GM18868 (cell line): ENCODE measurements at regions not wholly inside any gene's neighbourhood (a gene's known extent, or its start where the extent isn't known, plus 50 kb on each side); places are given as distances from the start of the nearest gene placed in this dataset.
"Not testable (repeated sequence)": the region's sequence is repeated elsewhere in the genome, so short reads cannot be mapped to it uniquely, and the experiment has no call there.

Experiments
- ATAC-seq: cut with Tn5 transposase; IDR thresholded peaks from one replicate; pipeline ENCODE4 v1.9.1; 2021; ENCODE audit warnings: mild to moderate bottlenecking, moderate library complexity; ENCODE audit not compliant: unreplicated experiment

DNA sequence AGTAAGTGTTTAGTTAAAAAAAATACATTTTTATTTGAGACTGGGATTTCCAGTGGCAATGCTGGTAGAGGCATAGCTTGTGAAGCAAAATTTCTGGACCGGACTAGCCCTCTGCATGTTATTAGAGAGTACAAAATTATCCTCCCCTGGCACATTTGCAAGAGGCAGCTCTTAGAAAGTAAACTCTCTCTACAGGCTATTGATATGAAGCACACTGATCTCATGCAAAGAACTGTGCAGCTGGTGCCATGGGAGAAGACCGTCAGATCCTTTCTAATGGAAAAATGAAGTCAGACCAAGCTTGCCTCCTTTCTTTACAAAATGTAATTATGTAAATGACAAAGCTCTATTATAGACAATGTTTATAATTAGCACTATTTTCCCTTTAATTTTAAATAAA, 2717.2 kb downstream of the PCDH7 start:
- ATAC-seq: no peak

DNA sequence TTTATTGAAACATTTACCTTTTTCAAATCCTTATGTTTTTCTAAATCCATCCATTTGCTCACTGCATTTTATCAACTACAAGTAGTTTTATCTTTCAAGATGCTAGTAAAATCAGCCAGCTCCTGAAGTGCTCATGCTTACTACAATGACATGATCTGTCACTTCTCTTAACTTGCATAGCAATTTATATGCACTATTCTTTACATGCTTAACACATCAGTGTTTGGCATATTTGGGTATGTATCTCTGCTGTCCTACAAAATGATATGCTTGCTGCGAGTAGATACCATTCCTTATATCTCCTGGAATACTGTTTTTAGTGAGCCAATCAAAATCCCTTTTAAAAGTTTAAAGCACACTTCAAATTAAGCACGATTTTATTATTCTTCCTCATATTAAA, 2726.8 kb downstream of the PCDH7 start:
- ATAC-seq: no peak

DNA sequence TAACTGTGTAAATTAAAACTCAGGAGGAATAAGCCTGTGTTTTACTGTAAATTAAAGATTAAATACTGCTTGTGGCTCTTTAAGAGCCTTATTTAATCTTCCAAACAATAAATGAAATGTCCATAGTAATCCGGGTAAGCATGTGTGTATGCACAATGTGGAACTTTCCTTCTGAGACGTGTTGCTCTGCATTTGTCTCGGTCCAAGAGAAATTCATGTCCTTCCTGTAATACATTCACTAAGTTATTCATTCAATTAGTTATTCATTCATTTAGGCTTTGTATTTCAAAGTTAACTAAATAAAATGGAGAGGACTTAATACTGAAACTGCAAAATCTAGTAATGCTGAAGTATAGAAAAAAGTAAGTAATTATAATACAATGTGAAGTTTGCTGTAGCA, 2728.8 kb downstream of the PCDH7 start:
- no peak for ATAC-seq

DNA sequence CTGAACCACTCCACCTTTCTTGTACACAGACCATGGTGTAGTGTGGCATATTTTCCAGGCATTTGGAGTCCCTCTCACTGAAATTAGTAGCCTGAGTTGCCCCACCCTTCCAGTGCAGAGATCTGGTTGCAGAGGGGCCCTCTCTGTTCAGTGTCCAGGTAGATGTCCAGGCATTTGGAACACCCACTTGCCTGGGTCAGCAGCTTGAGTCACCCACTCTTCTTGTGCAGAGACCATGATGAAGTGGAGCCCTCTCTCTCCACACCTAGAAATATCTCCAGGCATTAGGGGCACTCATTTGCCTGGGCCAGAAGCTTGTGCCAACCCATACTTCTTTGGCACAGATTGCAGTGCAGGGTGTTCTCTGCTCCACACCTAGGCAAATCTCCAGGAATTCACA, 2733.3 kb downstream of the PCDH7 start:
- no peak for ATAC-seq

DNA sequence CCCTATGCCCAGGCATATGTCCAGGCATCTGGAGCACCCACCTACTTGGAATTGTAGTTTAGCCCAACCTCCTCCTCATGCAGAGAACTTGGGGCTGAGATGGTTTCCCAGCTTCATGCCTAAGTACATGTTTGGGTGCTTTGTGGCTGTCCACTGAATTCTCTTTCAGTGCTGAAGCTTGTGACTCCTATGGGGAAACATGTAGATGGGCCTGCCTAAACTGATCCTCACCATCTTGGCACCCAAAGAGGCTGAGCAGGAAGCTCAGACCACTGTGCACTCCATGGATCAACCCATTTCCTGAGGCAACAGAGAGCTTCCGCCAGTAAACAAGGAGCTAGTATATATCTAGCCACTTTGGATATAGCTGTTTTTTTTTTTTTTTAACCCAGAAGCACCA, 2733.7 kb downstream of the PCDH7 start:
- ATAC-seq: no peak

DNA sequence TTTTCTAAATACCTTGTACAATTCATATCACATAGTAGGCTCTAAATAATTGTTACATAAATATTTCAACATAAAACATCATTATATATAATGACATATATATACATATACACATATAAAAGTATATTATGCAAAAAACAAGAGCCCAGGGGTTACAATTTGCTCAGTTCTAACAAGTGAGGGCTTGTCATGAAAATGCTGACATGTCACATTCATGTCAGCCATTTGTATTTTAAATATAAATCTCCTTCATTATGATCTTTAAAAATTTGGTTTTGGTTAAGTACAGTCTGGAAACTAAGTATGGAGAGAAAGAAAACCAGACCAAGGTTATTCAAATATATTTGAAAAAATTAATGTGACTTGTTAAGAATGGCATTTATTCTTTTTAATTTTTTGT, 2745.4 kb downstream of the PCDH7 start:
- ATAC-seq: no peak

DNA sequence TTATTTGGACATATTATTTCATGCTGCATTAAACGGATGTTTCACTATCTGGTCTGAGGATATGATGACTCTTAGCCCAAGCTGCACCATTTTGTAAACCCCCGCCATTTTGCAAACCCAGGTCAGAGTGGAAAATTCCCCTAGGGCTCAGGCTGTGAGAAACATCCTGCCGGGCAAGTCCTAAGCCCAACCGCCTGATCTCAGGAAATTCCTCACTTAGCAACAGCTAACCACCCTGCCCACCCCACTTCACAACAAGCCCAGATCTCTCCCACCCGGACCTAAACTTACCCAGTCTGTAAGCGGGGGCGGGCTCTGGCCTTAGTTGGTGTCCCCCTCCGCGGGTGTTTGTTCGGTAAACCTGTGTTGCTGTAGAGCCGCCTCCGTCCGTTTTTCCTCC, 2747.1 kb downstream of the PCDH7 start:
- ATAC-seq: no peak

DNA sequence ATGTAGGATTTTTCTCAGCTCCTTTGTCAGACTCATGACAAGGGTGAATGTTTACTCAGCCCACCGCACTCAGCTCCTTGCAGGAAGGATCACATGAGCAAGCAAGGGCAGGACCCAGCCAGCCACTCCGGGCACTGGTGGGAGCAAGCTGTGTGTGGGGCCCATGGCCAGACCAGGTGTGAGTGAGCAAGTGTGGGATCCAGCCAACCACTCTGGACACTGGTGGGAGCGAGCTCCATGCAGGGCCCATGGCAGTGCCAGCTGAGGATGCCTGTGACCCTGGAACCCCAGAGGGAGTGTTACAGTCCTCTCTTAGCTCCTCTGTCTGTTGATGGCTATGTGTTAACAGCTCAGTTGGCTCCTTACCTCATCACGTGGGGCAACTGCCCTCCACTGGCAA, 2750.6 kb downstream of the PCDH7 start:
- ATAC-seq: no peak

DNA sequence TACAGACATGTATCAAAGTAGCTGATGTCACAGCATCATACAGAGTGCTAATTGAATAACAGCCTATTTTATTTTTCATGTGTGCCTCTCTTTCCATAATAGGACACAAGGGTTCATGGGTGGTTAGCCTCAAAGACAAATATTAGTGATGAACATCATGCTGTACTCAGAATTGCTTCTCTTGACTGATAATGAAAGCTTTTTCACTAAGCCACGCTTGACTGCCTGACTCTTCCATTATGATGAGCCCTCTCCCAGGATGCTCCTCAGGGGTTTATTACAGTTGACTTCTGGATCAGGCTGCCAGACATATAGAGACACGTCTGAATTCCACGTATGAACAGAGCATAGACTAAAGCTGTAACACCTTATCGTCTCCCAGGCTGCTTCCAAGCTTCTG, 2757.5 kb downstream of the PCDH7 start:
- no peak for ATAC-seq

DNA sequence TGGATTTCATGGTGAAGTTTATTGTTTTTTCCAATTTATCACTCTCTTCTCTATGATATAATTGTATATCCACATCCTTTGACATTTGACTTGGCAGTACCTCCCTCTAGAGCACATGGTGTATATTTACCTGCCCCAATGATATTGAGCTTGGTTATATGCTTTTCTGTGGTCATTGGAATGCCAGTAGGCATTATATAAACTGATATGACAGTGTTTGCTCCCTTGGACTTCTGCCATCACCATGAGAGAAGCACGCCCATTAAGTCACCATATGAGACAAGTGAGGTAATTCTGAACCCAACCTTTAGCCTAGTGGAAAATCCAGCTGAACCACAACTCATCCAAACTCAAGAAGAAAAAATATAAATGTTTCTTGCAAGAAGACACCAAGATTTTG, 2761.5 kb downstream of the ARAP2 start:
- ATAC-seq: no peak

DNA sequence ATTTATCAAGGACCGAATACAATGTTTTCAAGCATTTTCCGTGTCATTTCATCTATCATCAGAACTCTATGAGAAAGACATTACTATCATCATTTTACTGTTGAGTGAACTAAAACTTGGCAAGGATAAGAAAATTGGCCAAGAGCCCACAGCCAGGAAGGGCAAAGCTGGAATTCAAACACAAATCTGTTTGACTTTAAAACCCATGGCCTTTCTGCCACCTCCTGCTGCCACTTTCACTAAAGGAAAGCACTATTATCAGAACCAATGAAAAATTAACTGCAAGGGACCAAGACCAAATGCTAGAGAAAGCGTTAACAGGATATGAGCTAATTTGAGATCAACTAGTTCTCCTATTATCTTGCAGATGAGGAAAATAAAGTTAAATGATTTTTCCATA, 2759.2 kb downstream of the ARAP2 start:
- ATAC-seq: no peak

DNA sequence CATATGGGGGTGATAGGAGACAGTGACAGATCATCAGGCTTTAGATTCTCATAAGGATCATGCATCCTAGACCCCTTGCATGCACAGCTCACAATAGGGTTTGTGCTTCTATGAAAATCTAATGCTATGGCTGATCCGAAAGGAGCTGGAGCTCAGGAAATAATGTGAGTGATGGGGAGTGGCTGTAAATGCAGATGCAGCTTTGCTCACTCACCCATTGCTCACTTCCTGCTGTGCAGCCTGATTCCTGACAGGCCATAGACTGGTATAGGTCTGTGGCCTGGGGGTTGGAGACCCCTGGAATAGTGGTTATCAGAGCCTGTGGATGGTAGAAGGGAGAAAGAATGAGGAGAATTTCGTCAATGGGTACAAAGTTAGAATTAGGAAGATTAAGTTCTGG, 2751.1 kb downstream of the ARAP2 start:
- no peak for ATAC-seq

DNA sequence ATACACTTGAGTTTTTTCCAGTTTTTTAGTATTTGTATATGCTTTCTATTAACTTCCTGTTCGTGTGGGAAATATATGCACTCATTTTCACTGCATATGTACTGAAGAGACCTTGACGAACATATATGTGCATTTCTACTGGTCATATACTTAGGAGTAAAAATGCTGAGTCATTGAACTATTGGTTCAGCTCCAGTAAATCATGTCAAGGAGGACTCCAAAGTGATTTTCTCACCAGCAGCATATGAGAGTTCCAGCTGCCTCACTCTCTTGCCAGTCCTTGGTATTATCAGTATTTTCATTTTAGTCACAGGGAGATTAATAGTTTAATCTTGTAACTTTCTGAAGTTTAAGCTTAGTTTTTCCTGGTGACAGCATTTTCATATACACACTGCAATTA, 2750.2 kb downstream of the ARAP2 start:
- ATAC-seq: no peak

DNA sequence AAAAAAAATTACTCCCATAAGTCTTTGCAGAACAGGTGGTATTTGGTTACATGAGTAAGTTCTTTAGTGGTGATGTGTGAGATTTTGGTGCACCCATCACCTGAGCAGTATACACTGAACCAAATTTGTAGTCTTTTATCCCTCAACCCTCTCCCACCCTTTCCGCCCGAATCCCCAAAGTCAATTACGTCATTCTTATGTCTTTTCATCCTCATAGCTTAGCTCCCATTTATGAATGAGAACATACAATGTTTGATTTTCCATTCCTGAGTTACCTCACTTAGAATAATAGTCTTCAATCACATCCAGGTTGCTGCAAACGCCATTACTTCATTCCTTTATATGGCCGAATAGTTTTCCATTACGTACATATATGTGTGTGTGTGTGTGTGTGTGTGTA, 2742.7 kb downstream of the ARAP2 start:
- ATAC-seq: not testable (repeated sequence)

DNA sequence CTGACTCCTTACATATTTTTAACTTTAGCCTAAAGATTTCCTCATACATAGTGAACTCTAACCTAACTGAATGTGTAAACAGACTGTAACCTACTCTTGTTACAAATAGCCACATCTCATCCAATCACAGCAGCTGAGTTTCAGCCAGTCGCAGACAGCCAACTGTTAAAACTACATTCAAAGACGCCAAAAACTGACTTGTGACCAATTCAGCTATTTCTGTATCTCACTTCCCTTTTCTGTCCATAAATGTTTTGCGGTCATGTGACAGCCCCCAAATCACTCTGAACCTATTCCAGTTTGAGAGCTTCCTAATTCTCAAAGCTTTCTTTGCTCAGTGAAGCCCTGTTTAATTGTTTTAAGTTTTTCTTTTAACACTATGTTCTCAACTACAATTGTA, 2731.9 kb downstream of the ARAP2 start:
- ATAC-seq: peak; percentile 89

DNA sequence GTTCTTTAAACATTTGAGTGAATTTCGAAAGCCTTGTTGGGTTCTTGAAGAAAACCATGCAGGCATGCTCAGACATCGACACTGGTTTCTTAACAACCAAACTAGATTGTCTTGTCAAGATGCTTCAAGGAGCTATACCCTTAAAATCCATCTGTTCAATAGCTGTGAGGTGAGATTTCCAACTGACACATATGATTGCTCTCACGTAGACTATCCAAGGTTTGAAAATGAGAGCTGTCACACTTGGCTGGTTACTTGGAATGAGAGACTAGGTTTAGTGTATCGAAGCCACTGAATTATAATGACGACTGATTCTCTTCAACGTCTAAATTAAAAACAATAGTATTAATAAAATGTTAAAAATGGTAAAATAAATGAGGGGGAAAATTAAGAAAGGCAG, 2725.5 kb downstream of the ARAP2 start:
- no peak for ATAC-seq

DNA sequence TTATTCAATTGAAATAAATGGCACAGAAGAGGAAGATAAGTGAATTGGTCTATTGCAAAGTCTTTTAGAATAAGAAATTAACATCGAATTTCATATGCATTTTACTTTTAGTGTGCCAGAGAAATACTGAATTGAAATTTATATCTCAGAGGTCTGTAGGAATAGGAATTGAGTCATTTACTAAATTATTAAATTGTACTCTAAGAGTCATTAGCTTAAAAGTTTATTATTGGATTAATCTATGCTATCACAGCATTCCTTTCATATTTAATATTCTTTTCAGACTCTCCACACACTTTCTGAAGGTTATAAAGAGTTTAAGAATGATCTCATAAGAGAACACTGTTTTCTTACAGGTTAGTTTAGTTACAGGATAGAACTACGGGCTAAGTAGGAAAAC, 2711.5 kb downstream of the ARAP2 start:
- no peak for ATAC-seq

DNA sequence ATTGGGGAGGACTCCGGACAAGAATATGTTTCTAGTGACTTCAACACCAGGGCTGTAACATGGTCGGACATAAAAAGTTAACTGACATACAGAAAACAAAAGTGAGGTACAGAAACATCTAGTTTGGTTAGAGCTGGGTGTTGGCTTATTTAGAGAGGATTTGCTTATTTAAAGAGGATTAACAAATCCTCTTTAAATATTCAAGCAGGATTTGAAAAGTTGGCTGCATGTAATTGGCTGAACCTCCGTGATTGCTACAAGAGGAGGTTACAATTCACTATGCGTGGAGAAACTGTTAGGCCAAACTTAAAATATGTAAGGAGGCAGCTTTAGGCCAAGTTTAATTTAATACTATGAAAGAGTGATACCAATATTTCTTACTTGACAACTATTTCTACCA, 2707.4 kb downstream of the ARAP2 start:
- ATAC-seq: no peak

DNA sequence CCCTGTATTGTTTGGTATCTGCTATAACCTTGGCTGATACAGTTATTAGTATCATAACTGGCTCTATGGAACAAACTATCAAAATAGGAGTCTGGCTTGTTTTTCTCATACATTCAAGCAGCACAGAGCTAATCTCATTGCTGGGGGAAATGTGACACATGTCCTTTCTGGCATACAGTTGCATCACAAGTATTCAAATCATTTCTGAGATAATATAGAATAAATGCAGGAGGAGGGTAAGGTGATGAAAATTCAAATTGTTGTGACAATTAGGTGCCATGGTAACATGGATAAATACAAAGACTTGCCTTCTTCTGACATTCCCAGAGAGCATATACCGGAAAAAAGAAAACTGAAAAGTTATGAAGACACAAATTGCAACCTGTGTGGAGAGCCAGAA, 2706.8 kb downstream of the ARAP2 start:
- no peak for ATAC-seq

DNA sequence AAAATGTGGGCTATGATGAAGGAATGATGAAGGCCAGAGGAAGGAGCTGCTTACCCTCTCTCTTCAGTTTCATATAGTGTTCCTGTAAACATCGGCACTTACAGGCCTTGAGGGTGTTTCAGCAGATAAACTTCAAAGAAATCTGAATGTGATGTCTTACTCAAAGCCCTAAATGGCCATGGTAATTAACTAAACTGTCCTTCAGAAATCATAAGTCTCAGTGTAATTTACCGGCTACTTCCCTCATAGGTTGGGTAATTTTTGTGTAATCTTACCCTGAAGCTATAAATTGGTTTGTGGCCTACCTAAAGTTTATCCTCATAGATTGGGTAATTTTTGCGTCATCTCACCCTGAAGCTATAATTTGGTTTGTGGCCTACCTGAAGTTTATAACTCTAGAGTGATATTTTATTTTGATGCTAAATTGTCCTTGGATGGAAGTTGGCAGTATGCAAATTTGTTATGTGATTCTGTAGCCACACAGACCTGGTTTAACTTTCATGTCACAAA, 2700.3 kb downstream of the ARAP2 start:
- no peak for ATAC-seq

DNA sequence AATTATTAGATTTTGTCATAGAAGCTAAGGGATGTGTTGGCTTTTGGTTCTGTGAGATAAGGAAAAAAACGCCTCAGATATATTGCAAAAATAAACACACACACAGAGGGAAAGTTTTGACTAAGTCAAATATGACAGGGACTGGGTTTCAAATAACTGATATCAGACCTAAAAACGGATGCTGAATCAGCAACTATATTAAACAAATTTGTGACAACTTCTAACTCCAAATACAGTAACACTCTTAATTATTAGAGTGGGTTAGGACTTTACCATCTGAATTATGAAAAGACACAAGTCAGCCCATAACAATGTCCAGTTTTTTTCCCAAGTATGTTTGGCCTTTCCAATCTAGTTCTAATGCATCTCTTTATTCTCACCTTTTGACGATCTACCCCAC, 2693.1 kb downstream of the ARAP2 start:
- ATAC-seq: no peak

DNA sequence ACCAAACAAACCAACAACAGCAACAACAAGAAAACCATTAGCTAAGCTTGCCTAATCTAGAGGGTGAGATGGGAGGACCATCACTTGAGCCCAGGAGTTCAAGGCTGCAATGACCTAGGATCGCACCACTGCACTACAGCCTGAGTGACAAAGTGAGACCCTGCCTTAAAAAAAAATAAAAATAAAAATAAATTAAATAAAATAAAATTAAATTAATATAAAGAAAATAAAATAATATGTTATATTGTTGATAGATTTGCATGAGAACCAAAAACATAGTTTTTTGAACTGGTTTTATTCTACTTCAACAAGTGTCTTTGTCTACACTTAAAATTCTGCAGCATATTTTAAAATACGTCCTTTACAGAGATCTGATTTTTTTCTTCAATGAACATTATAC, 2683.1 kb downstream of the ARAP2 start:
- no peak for ATAC-seq

DNA sequence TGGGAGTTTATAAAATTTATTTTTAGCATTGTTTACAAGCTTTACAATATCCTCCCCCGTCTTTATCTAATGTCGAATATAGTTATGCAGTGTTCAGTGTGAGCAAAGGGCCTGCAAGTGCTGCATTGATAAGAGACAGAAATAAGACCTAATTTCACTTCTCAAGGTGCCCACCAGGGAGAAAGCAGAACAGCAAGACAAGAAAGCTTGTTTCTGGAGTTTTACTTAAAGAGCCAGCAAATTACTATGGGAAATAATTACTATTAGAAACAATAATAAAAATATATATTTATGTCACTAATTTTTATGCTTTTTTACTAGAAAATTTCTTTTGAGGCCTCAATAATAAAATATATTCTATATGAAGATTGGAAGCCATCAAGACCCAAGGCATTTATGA, 2677.7 kb downstream of the ARAP2 start:
- no peak for ATAC-seq

DNA sequence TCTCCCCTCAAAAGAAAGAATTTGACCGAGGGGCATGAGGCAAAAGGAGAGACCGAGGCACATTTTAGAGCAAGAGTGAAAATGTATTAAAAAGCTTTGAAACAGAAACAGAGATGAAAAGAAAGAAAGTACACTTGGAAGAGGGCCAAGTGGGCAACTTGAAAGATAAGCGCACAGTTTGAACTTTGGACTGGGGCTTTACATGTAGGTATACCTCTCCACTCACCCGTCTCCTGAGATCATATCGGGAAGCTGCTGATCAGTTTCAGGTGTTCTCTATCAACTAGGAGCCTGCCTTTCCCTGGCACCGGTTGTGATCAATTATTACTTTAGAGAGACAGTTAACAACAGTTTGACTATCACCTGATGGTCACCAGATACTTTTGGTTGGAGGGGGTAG, 2666.5 kb downstream of the ARAP2 start:
- ATAC-seq: no peak
